NCI-H526 (cell line): ENCODE measurements at regions not wholly inside any gene's neighbourhood (a gene's known extent, or its start where the extent isn't known, plus 50 kb on each side); places are given as distances from the start of the nearest gene placed in this dataset.

Source experiments
- DNase-seq, 2 experiments: peaks; one replicate each; lab custom pipeline; 2025; lab: John Stamatoyannopoulos, UW

DNA sequence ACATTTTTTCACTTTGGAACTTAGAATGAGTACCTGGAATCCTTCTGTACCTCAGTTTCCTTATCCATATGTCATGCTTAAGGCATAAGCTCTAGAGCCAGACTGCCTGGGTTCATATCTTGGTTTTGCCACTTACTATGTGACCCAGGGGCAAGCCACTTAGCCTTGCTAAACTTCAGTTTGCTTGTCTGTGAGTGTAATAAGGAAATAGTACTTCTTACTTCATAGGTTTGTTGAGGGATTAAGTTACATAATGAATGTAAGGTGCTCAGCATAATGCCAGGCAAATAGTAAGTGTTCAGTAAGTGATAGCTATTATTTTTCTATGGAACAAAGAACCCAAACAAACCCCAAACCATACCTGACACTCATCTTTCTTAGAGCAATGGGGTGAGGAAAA is 225.1 kb downstream of the BCAT1 start:
- DNase-seq = no peak

DNA sequence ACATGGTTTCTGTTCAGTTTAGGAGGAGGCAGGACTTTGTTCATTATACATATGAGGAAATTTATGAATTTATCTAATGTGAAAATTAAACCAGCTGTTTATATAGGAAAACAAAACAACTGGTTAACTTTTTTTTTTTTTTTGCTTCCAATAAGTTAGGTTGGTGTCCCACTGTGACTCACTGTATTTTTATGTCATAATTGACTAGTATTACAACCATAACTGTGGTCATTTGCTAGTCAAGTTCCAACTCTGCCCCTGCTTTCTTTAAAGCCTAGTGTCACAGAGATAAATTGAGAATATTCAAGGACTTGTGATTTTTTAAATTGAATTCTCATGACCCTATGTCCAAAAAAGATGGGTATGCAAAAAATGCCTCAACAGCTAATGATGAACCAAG is 227.7 kb downstream of the BCAT1 start:
- DNase-seq = no peak

DNA sequence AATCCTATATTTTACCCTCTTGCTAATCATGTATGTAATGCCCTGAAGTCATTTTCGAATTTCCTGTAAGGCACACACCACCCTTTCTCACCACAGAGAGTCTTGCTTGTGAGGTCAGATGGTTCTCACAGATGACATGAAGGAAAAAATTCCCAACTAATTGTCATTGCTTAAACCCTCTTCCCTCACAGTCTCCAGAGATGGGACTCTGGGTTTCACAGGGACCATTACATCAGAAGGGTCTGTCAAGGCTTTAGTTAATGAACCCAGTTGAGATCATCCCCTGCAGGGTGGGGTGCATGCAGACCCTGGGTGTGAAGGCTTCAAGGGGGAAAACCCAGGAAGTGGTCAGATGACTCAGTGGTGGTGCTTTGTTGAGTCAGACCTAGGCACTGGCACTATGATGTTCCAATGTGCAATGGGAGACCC is 229.6 kb downstream of the BCAT1 start:
- DNase-seq = no peak

DNA sequence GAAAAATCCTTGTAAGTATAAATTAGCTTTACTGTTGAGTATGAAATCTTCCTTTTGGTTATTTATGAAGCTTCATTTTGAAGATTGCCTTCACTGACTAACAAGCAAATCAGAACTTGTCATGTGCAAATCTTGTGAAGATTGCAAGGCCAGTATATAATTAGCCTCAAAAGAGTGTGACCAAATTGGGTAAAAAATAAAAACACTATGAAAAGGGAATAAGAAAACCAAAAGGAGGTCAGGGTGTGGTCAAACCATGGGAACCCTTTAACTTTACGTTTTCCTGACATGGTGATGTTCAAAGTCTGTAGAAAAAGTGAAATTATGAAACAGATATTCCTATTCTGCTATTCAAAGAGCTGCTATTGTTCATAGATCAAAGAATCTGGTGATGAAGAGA is 230.3 kb downstream of the BCAT1 start:
- DNase-seq = no peak

DNA sequence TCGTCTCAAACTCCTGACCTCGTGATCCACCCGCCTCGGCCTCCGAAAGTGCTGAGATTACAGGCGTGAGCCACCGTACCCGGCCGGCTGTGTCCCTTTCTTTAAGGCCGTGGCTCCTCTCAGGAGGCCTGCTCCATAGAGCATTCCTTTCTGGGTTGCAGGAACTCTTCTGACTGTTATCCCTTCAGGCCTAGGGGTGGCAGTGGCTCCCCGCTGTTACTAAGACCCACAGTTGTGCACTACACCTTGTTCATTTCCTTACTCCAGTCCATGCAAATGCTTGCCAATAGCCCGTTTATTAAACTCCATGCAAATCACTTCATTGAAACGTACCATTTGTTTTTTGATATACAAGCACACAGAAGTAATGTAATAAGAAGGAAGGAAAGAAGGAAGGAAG is 234.7 kb downstream of the BCAT1 start:
- peak in 1 of 2 experiments; percentile 36 for DNase-seq

DNA sequence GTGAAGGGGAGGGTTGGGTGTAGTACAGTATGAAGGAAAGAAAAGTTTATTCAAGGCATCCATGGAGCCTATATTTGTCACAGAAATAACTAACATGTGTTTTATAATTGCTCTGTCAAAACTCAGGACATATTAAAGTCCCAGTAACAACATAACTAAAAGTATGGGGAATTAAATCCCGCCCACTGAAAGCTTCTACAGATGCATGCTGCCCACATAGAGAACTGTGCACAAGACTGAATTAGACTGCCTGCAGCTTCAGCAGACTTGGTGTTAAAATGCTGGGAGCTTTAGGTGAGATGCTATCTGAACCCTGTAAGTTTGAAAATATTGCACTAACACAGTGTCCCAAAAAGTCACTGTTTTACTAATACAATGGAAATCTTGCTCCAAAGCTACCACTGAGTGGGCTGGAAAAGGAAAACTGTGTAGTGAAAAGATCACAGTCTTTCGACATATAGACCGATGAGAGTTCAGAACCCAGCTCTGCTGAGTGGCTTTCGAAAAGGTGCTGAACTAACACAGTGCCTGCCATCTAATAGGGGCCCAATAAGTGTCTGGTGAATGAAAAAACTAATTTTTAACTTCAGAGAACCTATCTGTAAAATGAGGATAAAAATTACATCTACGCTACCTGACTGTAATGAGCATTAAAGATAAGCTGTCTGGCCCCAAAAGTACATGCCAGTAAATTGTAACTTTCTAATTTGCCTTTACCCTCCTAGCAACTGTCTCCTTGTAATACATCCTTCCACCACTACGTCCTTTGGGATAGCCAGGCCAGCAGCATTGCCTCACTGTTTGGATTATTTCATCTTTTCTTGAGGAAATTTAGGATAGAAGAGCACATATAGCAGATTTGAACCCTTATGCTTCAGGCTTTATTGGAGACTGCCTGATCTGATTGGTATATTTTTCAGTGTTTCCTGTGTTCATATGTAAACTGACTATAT is 237.6 kb downstream of the BCAT1 start:
- no peak for DNase-seq

DNA sequence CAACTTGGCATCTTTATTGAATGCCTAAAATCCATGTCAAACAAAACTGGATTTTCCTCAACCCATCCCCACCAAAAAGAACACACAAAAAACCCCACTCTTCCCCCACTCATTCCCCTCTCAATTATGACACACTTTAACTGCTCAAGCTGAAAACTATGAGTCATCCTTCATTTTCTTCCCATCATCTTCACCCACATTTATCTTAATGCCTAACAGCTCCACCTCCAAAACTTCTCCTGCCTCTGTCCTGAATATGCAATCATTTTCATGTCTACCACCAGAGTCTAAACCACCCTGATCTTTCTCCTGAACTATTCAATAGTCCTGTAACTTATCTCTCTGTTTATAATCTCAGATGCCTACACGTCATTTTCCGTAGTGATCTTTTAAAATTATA is 239.7 kb downstream of the BCAT1 start:
- DNase-seq = no peak

DNA sequence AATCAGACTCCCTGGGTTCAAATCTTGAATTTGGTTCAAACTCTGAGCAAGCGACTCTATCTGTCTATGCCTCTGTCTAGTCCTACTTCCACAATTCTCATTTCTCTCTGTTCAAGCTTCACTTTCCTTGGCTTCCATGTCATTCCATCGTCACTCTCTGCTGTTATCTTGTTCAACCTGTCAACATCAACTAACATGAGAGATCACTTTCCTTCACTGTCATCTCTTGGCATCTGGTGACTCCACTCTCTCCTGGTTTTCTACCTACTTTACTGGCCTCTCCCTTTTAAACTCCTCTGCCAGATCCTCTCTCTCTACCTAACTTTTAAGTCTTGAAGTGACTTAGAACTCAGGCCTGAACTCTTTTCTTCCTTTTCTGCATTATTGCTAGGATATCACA is 240.2 kb downstream of the BCAT1 start:
- DNase-seq = no peak

DNA sequence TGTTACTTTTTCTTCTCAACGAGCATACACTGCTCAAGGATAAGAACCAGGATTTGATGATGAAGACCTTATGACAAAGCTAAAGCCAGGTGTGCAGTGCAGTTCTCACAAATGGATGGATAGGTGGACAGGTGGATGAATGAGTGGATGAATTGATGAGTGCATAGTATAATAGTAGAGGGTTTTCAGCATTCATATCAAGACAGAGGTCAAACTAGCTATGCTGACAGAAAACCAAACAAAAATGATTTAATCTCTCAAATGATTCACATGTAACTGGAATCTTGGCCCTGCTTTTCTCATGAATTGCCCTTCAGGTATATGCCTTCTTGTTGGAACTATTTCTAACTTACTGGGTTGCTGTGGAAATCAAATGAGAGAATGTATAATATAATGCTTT is 240.9 kb downstream of the BCAT1 start:
- no peak for DNase-seq

DNA sequence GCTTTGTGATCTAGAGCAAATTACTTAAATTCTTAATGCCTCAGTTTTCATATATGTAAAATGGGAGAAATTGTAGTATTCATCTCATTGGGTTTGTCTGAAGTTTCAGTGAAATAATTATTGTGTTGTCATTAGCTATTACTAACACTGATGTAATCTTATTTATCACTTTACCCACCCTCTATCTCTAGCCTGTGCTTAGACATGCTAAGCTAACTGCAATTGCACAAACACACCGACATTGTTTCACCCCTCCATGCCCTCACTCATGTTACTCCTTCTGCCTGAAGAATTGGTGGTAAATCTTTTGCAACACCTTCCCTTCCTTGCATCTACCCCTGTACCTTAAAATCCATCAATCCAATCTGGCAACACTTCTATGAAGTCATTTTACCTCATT is 241.6 kb downstream of the BCAT1 start:
- DNase-seq = no peak

DNA sequence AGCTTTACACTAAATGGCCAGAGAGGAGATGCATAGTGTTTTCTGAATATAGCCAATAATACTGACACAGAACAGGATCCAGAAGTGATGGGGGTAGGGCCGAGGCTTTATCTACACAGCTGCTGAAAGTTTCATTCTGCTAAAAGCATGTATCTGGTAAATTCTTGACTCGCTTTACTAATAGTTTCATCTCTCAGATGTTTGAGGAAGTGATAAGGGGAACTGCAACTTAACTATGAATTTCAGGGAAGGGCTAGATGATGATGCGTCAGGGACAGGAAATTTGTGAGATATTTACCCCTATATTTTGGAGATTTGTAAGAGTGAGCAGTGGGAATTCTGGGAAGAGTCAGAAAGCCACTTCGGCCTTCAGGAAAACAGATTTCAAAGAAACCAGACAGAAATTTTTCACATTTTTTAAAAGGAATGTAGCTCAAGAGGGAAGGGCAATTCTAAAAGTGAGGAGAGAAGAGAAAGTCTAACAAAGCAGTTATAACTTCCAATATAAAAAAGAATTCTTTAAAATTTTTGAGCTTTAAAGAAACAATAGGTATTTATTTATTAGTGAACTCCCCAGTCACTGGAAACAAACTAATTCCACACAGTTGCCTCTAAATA is 243.1 kb downstream of the BCAT1 start:
- DNase-seq = no peak

DNA sequence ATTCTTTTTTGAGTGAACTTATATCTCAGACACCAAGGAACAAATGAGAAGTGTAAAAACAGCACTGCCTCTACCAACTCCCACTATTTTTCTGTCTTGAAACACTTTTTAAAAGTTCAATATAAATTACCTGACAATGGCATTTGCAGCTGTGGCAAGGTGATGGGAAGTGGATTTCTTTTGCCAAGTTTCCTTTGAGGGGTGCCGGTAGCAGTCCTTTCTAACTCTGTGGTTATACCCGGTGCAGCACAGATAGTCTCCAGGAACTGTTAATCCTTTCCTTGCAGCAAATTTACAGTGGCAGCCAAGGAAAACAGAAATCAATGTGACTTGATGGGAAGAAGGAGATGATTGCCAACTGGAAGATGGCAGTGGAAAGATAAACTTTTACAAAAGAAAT is 243.7 kb downstream of the BCAT1 start:
- DNase-seq = no peak

DNA sequence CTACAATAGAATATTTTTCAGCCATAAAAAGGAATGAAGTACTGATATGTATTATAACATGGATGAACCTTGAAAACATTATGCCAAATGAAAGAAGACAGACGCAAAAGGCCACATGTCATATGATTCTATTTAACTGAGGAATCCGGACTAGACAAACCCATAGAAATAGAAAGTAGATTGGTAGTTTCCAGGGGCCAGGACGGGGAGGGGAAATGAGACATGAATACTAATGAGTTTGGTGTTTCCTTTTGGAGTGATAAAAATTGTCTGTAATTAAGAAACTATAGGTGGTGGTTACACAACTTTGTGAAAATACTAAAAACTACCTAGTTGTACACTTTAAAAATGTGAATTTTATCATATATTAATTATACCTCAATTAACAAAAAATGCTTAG is 247.6 kb downstream of the BCAT1 start:
- no peak for DNase-seq

DNA sequence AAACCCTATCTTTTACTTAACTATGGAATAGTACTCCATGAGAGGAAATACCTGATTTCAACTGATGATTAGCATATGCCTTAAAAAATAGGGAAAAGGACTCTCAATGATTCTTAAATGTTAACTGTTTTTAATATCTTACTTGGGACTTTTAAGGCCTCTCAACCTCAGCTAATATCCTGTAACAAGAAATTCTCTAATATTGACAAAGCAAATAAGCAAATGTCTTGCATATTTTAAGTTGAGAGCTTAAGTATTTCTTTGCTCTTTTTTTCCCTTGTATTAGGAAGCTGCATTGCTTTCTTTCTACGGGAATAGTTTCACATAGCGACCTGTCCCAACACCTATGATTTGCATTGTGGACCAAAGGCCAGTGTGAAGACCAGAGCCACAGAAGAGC is 249.9 kb downstream of the BCAT1 start:
- DNase-seq = no peak

DNA sequence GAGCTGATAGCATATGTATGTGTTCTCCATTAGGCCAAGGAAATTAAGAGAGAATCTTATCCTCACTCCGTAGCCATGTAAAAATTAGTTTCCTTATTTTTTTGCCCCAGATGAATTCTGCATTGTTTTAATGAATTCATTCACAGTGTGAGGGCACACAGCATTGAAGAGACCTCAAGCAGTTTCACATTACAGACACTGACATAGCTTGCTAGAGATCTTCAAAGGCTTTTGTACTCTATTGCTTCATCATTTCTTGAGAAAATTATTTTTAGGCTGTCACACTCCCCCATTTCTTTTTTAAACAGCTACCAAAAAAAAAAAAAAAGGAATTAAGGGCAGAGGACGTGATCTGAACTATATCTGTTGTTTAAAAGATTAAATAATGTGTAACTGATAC is 251.1 kb downstream of the BCAT1 start:
- DNase-seq = no peak

DNA sequence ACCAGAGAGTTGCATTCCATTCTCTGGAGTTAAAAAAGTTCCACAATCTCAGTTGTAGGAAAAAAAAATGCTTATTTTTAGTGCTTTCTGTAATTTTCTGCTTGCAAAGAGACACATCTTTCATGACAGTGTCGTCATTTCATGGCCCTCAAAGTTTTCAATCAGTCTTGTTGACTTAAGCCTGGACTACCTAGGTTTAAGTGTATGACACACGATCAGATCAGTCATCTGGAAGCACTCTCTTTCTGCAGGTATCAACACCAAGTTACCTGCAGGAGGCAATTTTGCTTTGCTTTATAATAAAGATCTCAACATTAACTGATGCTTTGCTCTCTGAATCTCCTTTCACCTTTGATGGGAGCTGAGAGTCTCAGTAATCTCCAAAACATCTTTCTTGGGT is 251.6 kb downstream of the BCAT1 start:
- no peak for DNase-seq

DNA sequence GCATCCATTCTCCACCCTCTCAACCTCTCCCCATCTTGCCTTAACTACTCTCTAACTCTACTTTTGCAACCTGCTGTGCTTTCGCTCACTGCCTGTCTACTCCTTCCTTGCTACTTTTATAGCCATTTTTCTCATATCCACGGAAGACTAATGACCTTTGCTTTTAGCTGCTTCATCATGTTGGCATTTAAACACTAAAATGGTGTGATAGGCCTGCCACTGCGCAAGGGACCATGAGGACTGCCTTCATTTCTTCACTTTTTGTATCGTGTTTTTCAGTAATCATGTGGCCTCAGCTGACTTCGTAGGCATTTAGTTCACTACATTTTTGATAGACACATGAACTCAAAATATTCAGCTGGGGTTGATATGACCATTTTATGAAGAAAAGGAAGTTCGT is 252.1 kb downstream of the BCAT1 start:
- no peak for DNase-seq

DNA sequence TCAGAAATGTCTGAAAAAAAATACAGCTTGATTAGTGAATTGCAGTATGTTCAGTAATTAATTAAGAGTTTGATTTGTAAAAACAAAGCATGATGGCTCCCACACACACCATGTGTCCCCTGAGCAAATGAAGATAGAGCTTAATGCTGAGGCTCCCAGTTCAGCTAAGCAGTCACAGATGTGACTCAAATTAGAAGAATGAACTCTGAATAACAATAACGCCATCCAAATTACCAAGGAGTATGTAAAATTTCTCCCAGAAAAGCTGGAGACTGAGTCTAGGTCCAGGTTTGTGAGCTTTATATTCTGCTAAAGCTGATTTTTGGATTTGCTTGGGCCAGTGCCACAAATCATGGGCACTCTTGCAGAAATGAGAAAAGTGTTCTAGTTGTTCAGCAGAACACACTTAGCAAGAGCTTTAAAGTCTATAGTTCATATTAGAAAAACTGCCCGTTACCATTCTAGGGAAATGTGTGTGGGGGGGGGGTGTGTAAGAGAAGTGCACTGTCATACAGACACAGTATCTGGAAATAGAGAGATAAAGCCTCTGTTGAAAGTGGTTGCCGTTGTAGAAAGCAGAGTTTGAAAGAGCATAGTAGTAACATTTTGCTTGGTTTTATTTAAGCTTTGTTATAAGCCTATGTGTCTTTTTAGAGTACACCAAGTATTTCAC is 253.1 kb downstream of the BCAT1 start:
- DNase-seq = no peak

DNA sequence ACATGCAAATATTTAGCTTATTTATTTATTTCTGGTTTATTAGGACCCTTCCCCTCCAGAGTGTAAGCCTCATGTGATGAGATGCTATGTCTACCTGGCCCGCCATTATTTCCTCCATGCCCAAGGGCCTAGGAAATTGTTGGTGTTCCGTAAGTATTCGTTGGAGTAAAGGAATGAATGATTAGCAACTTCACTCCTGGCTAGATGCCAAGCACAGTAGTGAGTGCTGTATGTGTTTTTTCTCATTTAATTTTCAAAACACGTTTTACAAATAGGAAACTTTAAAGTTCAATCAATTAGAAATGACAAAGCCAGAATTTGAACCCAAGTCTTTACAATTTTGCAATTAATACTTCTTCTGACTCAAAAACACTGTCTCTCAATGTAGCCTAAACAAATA is 253.8 kb downstream of the BCAT1 start:
- DNase-seq = no peak

DNA sequence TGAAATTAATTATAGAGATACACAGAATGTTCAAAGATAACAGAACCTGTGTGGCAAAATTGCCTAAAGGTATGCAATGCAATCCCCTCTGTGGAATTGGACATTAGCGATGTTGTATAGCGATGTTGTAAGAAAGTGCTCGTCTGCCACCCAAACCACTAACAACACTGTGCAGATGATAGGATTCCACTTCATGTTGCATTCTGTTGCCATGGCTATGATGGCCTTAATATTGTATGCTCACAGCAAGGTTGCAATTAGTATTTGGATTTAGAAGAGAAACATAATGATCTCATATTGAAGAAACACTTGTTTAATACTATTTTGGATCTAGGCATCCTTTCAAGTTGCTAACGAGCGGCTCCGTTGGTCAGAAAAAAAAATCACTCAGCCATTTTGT is 260.3 kb downstream of the BCAT1 start:
- no peak for DNase-seq

DNA sequence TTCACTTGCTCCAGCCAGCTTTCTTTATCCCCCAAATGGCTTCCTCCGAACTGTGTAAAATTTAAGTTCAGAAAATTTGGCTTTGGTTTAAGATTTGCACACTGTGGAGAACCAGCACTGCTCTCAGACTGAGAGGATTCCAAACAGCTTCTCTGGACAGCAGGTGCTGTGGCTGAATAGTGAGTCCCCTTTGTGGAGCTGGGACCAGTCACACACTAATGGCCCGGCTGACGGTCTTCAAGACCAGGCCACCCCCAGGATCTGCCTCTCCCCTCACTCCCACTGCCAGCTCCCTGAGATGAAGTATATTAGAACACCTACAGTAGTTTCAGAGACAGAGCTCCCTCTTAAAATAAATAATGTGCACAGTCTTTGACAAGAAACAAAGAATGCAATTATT is 267.3 kb downstream of the BCAT1 start:
- DNase-seq = no peak

DNA sequence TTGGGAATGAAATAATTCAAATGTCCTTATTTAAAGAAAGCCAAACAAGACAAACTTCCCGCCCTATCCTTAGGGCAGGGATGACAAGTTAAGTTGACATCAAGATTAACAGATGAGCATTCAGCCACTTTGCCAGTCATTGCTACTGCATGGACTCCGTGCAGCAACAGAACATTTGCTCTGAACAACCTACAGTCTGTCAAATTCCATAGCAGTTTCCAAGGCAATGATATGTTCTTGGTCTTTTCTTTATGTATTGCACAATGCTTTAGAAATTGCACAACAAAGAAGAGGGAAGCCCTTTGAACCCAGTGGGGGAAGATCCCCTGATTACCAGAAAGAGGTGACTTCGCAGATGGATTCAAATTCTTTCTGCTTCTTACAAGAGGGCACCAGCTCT is 269.8 kb downstream of the BCAT1 start:
- no peak for DNase-seq

DNA sequence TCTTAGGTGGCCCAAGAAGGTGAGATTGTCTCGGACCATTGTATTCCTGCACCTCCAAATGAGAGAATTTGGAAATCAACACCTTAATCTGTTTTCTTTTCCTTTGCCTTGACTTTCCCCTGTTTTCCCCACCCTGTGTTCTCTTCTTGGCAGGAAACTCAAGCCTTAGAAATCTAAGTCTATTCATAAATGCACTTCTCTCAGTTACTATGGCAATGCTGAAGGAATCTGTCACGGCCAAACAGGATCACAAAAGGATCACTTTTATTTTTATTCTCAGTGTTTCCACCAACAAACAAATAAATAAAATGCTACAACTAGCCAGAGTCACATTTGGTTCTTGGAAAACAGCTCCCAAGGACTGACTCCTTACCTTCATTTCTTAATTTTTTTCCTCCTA is 270.5 kb downstream of the BCAT1 start:
- DNase-seq = no peak
